IMR-90 (cell line): ENCODE measurements at regions not wholly inside any gene's neighbourhood (a gene's known extent, or its start where the extent isn't known, plus 50 kb on each side); places are given as distances from the start of the nearest gene placed in this dataset.

Source experiments
- ATAC-seq: fragments of 200-7000 bp; cut with Tn5 transposase; 2 replicates; pipeline ENCODE4 v1.9.1; 2020; ENCODE audit warnings: low read depth, mild to moderate bottlenecking, moderate library complexity
- BruUV-seq: library from RNA; stranded (reverse); fragments of 400-500 nt; replicated peaks from 2 replicates; lab custom pipeline; 2021; lab: Mats Ljungman, UMichigan
- CTCF ChIA-PET: fragments of 300-600 bp; formaldehyde crosslinking; extraction: SDS; loops from one replicate; lab custom pipeline; 2021; ENCODE audit warnings: antibody characterized with exemption; lab: Yijun Ruan, JAX
- POLR2A ChIA-PET: fragments of 300-600 bp; sonication (Branson Sonifier 250); formaldehyde crosslinking; loops from one replicate; lab custom pipeline; 2022; ENCODE audit warnings: antibody characterized with exemption; ENCODE audit not compliant: unreplicated experiment; lab: Charles Lee
- DNase-seq: peaks from one replicate; pipeline ENCODE4 v3.0.0; 2013
- H2AFZ ChIP-seq: replicated peaks from 2 replicates; pipeline ENCODE3; 2013; ENCODE audit warnings: low read length, mild to moderate bottlenecking; ENCODE audit not compliant: poor library complexity
- H2AK5ac ChIP-seq: 2 replicates; pipeline ENCODE4 v1.6.1; 2013; ENCODE audit warnings: low read depth, low read length, inconsistent platforms
- H2AK9ac ChIP-seq: replicated peaks from 2 replicates; pipeline ENCODE3; 2013; ENCODE audit warnings: mild to moderate bottlenecking, low read depth, low read length, moderate library complexity; ENCODE audit not compliant: poor library complexity
- H2BK120ac ChIP-seq: 2 replicates; pipeline ENCODE4 v1.6.1; 2013; ENCODE audit warnings: low read depth, low read length, inconsistent platforms
- H2BK15ac ChIP-seq: 3 replicates; pipeline ENCODE4 v1.6.1; 2013; ENCODE audit warnings: low read depth, low read length, inconsistent platforms
- H2BK20ac ChIP-seq: 2 replicates; pipeline ENCODE4 v1.6.1; 2013; ENCODE audit warnings: low read depth, mild to moderate bottlenecking, inconsistent platforms, low read length, moderate library complexity
- H2BK5ac ChIP-seq: 2 replicates; pipeline ENCODE4 v1.6.1; 2013; ENCODE audit warnings: mild to moderate bottlenecking, low read depth, low read length, inconsistent platforms; ENCODE audit not compliant: poor library complexity, severe bottlenecking
- H3K14ac ChIP-seq: replicated peaks from 2 replicates; pipeline ENCODE4 v1.6.1; 2013; ENCODE audit warnings: low read depth, low read length, inconsistent platforms
- H3K18ac ChIP-seq: 2 replicates; pipeline ENCODE4 v1.6.1; 2013; ENCODE audit warnings: low read depth, low read length, control low read depth
- H3K23ac ChIP-seq: 2 replicates; pipeline ENCODE4 v1.6.1; 2013; ENCODE audit warnings: low read depth, low read length, inconsistent platforms
- H3K27ac ChIP-seq: 2 replicates; pipeline ENCODE4 v1.5.1; 2013; ENCODE audit warnings: mild to moderate bottlenecking, control low read depth, low read length; ENCODE audit not compliant: insufficient read depth
- H3K27me3 ChIP-seq: 2 replicates; pipeline ENCODE4 v1.6.1; 2013; ENCODE audit warnings: low read length; ENCODE audit not compliant: control insufficient read depth, insufficient read depth
- H3K36me3 ChIP-seq: 2 replicates; pipeline ENCODE4 v1.6.1; 2013; ENCODE audit warnings: low read length, mixed read lengths; ENCODE audit not compliant: control insufficient read depth, insufficient read depth
- H3K4ac ChIP-seq: 2 replicates; pipeline ENCODE4 v1.6.1; 2013; ENCODE audit warnings: low read depth, low read length, inconsistent platforms
- H3K4me1 ChIP-seq: 2 replicates; pipeline ENCODE4 v1.6.1; 2013; ENCODE audit warnings: low read length, mixed read lengths; ENCODE audit not compliant: control insufficient read depth, insufficient read depth
- H3K4me2 ChIP-seq: 2 replicates; pipeline ENCODE4 v1.6.1; 2013; ENCODE audit warnings: low read depth, mild to moderate bottlenecking, control low read depth, low read length, moderate library complexity
- H3K4me3 ChIP-seq: 2 replicates; pipeline ENCODE4 v1.5.1; 2013; ENCODE audit warnings: low read depth, mild to moderate bottlenecking, control low read depth, low read length, moderate library complexity; ENCODE audit not compliant: insufficient read depth
- H3K56ac ChIP-seq: 2 replicates; pipeline ENCODE4 v1.6.1; 2013; ENCODE audit warnings: low read length, inconsistent platforms; ENCODE audit not compliant: insufficient read depth; ENCODE audit errors: extremely low read depth
- H3K79me1 ChIP-seq, 2 experiments: 2 replicates each; pipeline ENCODE4 v1.6.1; 2013; ENCODE audit warnings: low read length in 2 of 2, inconsistent platforms in 1 of 2, low read depth in 1 of 2
- H3K9ac ChIP-seq: 2 replicates; pipeline ENCODE4 v1.6.1; 2013; ENCODE audit warnings: low read depth, low read length, control low read depth
- H3K9me1 ChIP-seq: 2 replicates; pipeline ENCODE4 v1.6.1; 2013; ENCODE audit warnings: low read length, inconsistent platforms; ENCODE audit not compliant: insufficient read depth
- H3K9me3 ChIP-seq: 2 replicates; pipeline ENCODE4 v1.6.1; 2013; ENCODE audit warnings: low read length; ENCODE audit not compliant: control insufficient read depth, insufficient read depth
- H4K20me1 ChIP-seq: 2 replicates; pipeline ENCODE4 v1.6.1; 2013; ENCODE audit warnings: low read length, inconsistent platforms; ENCODE audit not compliant: insufficient read depth
- H4K5ac ChIP-seq: 2 replicates; pipeline ENCODE4 v1.6.1; 2013; ENCODE audit warnings: mild to moderate bottlenecking, low read depth, low read length, control low read depth
- H4K8ac ChIP-seq, 2 experiments: 2 replicates each; pipeline ENCODE4 v1.6.1; 2013; ENCODE audit warnings: low read depth in 2 of 2, low read length in 2 of 2, control low read depth in 1 of 2, inconsistent platforms in 1 of 2
- H4K91ac ChIP-seq: 2 replicates; pipeline ENCODE4 v1.6.1; 2013; ENCODE audit warnings: low read depth, low read length, inconsistent platforms; ENCODE audit not compliant: insufficient read depth
- CHD1 ChIP-seq: IDR thresholded peaks from 2 replicates; pipeline ENCODE4 v1.6.1; 2012; ENCODE audit warnings: low read depth, low read length, improper control_type of control experiment
- FOS ChIP-seq: fragments of 150-350 bp; IDR thresholded peaks from 2 replicates; pipeline ENCODE4 v1.6.1; 2016; ENCODE audit warnings: low read depth, low read length
- MAZ ChIP-seq: IDR thresholded peaks from 2 replicates; pipeline ENCODE4 v1.6.1; 2012; ENCODE audit warnings: low read depth, mild to moderate bottlenecking, low read length, improper control_type of control experiment, moderate library complexity, borderline replicate concordance
- NFE2L2 ChIP-seq: fragments of 150-350 bp; IDR thresholded peaks from 2 replicates; pipeline ENCODE4 v1.6.1; 2016; ENCODE audit warnings: low read depth, mild to moderate bottlenecking, low read length
- WGBS, 2 experiments: methylation state at CpG; one replicate each; pipeline versions ENCODE4 v1.1.5 to v1.1.7; 2013; ENCODE audit warnings: missing lambda C conversion rate in 2 of 2; ENCODE audit not compliant: insufficient read length in 1 of 2; ENCODE audit errors: extremely low coverage in 2 of 2; 5-methylcytosine and 5-hydroxymethylcytosine counted together
- dilution Hi-C: fragments of 300-500 bp; cut with HindIII; formaldehyde crosslinking; loops from one replicate; pipeline ENCODE4 v1.14.3; 2018; ENCODE audit warnings: low sequenced_read_pairs; ENCODE audit not compliant: unreplicated experiment
- in situ Hi-C: fragments of 300-500 bp; cut with MboI; formaldehyde crosslinking; loops from 3 replicates; pipeline ENCODE4 v1.14.3; 2019; ENCODE audit warnings: low sequenced_read_pairs, inconsistent platforms, mixed read lengths
- intact Hi-C: fragments of 100-400 bp; cut with micrococcal nuclease; formaldehyde crosslinking; loops from 2 replicates; pipeline ENCODE4 v1.10.0; 2022

DNA sequence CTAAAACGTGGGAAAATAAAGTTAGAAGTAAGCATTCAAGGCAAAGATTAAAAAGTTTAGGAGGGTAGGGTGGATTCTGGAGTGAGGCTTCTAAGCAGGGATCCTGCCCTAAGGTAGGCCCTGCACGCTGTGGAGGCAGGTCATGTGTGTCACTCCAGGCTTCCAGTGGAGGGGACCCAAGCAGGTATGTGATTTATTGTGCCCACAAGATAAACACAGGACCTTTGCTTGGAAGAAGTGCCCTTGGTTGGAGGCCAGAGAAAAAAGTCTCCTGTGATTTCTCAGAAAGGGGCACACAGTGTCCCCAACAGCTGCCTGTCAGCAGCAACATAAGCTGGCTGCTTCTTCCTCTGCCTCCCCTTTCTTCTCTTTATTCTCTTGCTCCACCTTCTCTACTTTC lies 110.8 kb downstream of the FOXD2 start:
- intact Hi-C loops: no loop called here
- no peak overlapping the region for H3K56ac ChIP-seq
- H2AK5ac ChIP-seq: no peak overlapping the region
- H2BK5ac ChIP-seq: no peak overlapping the region
- dilution Hi-C loops: no loop called here
- H2BK15ac ChIP-seq: no peak overlapping the region
- H4K5ac ChIP-seq: no peak overlapping the region
- H3K14ac ChIP-seq: no peak overlapping the region
- H3K9me1 ChIP-seq: no peaks in the 10 kb centered on the region
- no peak for TF ChIP-seq NFE2L2
- TF ChIP-seq MAZ: no peak
- no peak for TF ChIP-seq FOS
- no peak for TF ChIP-seq CHD1
- 80% methylated on average over 1 of the region's 2 CpGs; no CpG with 5 or more reads in 1 of the 2 experiments for WGBS, 2 experiments
- no peaks in the 10 kb centered on the region for H3K79me1 ChIP-seq
- no peak overlapping the region for H2BK120ac ChIP-seq
- H3K27me3 ChIP-seq: peaks cover 4% of the 10 kb centered on the region; the same call in 1 of the 2 replicates
- no peak overlapping the region for H2BK20ac ChIP-seq
- no peak overlapping the region for H4K8ac ChIP-seq
- ATAC-seq: no peak
- no peaks in the 10 kb centered on the region for H3K36me3 ChIP-seq
- no peak for DNase-seq
- H3K4me2 ChIP-seq: no peak overlapping the region
- ChIA-PET POLR2A (no interaction called here), CTCF (no interaction called here)
- H4K20me1 ChIP-seq: no peaks in the 10 kb centered on the region
- H3K4me1 ChIP-seq: no peaks in the 10 kb centered on the region
- H3K9ac ChIP-seq: no peak overlapping the region
- no peak overlapping the region for H3K23ac ChIP-seq
- H3K9me3 ChIP-seq: no peaks in the 10 kb centered on the region
- BruUV-seq: no TSS peak
- no peak overlapping the region for H3K27ac ChIP-seq
- no peak overlapping the region for H3K18ac ChIP-seq
- no peak overlapping the region for H2AFZ ChIP-seq
- H2AK9ac ChIP-seq: no peak overlapping the region
- no peak overlapping the region for H3K4ac ChIP-seq
- no peak overlapping the region for H3K4me3 ChIP-seq
- in situ Hi-C loops: no loop called here
- no peak overlapping the region for H4K91ac ChIP-seq
